K562 (cell line): ENCODE measurements at regions not wholly inside any gene's neighbourhood (a gene's known extent, or its start where the extent isn't known, plus 50 kb on each side); places are given as distances from the start of the nearest gene placed in this dataset.

Experiments
- EZH2 ChIP-seq: IDR thresholded peaks from 2 replicates; pipeline ENCODE4 v1.6.1; 2012; ENCODE audit warnings: low read depth, mild to moderate bottlenecking, inconsistent platforms, low read length, borderline replicate concordance
- FOS ChIP-seq: IDR thresholded peaks from 3 replicates; pipeline ENCODE4 v1.6.1; 2011; ENCODE audit not compliant: insufficient read length; ENCODE audit errors: extremely low read depth
- HCFC1 ChIP-seq: IDR thresholded peaks from 2 replicates; pipeline ENCODE4 v1.6.1; 2012; ENCODE audit warnings: low read depth, low read length, improper control_type of control experiment
- KDM4B ChIP-seq, 2 experiments: fragments of 450-650 bp in 1 of 2; sonication (generic) in 1 of 2; IDR thresholded peaks; 2 replicates each; pipeline ENCODE4 v1.6.1; 2016 to 2017; ENCODE audit warnings: borderline replicate concordance in 2 of 2, antibody characterized with exemption in 1 of 2, low read depth in 1 of 2, mild to moderate bottlenecking in 1 of 2
- NFRKB ChIP-seq: fragments of 450-650 bp; IDR thresholded peaks from 2 replicates; pipeline ENCODE4 v1.6.1; 2016; ENCODE audit warnings: low read depth
- POLR2AphosphoS5 ChIP-seq: IDR thresholded peaks from 2 replicates; pipeline ENCODE4 v1.6.1; 2011; ENCODE audit warnings: mild to moderate bottlenecking, low read depth, low read length, moderate library complexity; ENCODE audit not compliant: control insufficient read depth, insufficient read depth
- PPARD ChIP-seq: fragments of 250-450 bp; sonication (Bioruptor Pico); IDR thresholded peaks from 2 replicates; pipeline ENCODE4 v1.8.0; 2022; ENCODE audit warnings: inconsistent platforms, mild to moderate bottlenecking, moderate library complexity
- RFX5 ChIP-seq: IDR thresholded peaks from 2 replicates; pipeline ENCODE4 v1.6.1; 2011; ENCODE audit warnings: low read depth, mild to moderate bottlenecking, improper control_type of control experiment, low read length
- ZNF146 ChIP-seq: IDR thresholded peaks from one replicate; pipeline ENCODE4 v1.6.1; 2018; ENCODE audit warnings: missing compliant biosample characterization; ENCODE audit not compliant: unreplicated experiment
- TF ChIP-seq, protein P1 (sequence below), 3 experiments: IDR thresholded peaks in 2 of 3; conservative IDR thresholded peaks in 1 of 3; 2 replicates each; pipeline ENCODE4 v1.5.1; 2011 to 2012; ENCODE audit warnings: low read length in 3 of 3, mild to moderate bottlenecking in 3 of 3, control low read depth in 2 of 3, improper control_type of control experiment in 1 of 3, inconsistent platforms in 1 of 3, low read depth in 1 of 3, mixed read lengths in 1 of 3, moderate library complexity in 1 of 3; ENCODE audit not compliant: insufficient read depth in 2 of 3

DNA sequence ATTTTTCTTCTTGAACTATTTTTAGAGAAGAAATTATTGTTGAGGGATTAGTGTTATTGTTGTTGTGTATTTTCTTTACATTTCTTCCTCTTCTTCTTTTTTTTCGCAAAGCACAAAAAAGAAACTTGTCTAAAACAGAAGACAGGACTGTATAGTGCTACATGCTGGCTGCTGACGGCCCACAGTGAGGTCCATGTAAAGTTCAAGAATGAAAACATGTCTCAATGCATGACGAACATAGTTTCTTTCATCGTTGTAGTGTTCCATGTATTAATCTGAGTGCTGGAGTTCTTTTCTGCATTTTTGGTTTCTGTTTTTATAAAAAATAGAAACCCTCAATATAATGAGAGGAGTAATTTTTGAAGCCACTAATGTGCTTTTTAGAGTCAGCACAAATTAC lies 462.9 kb upstream of the MARCKS start:
- TF ChIP-seq, protein P1, sequence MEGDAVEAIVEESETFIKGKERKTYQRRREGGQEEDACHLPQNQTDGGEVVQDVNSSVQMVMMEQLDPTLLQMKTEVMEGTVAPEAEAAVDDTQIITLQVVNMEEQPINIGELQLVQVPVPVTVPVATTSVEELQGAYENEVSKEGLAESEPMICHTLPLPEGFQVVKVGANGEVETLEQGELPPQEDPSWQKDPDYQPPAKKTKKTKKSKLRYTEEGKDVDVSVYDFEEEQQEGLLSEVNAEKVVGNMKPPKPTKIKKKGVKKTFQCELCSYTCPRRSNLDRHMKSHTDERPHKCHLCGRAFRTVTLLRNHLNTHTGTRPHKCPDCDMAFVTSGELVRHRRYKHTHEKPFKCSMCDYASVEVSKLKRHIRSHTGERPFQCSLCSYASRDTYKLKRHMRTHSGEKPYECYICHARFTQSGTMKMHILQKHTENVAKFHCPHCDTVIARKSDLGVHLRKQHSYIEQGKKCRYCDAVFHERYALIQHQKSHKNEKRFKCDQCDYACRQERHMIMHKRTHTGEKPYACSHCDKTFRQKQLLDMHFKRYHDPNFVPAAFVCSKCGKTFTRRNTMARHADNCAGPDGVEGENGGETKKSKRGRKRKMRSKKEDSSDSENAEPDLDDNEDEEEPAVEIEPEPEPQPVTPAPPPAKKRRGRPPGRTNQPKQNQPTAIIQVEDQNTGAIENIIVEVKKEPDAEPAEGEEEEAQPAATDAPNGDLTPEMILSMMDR (IDR thresholded peaks at IDR 0.05 in 2 of 3, conservative IDR thresholded peaks at IDR 0.05 in 1 of 3; ENCODE audit: insufficient read depth in 2 of 3, low read depth in 1 of 3, low read length in 3 of 3): no peak
- no peak for TF ChIP-seq POLR2AphosphoS5
- TF ChIP-seq NFRKB: no peak
- TF ChIP-seq PPARD (CRISPR knock-in tag): no peak
- TF ChIP-seq ZNF146 (CRISPR knock-in tag): no peak
- no peak for TF ChIP-seq EZH2
- TF ChIP-seq KDM4B (IDR thresholded peaks at IDR 0.05; ENCODE audit: borderline replicate concordance in 2 of 2, low read depth in 1 of 2): no peak
- no peak for TF ChIP-seq HCFC1
- TF ChIP-seq RFX5: no peak
- TF ChIP-seq FOS: no peak
